ENCODE measurements at regions not wholly inside any gene's neighbourhood (a gene's known extent, or its start where the extent isn't known, plus 50 kb on each side); places are given as distances from the start of the nearest gene placed in this dataset.

DNA sequence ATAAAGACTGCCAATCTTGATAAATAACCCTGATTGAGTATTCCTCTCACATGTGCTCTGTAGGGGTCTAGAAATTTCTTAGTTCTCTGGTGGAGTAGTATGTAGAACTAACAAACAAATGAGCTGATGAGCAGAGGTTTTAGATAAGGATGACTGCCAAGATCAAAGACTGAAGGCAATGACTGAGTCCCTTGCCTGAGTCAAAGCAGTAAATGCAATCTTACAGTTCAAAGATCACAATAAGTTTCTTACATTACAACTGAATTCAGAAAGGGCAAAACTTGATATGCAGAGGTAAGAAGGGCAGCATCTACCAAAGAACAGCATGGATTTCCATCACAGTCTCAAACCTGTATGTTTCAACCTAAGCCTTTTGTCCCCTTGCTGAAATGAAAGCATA is 172.2 kb upstream of the POU1F1 start:
- TF ChIP-seq, protein P1, sequence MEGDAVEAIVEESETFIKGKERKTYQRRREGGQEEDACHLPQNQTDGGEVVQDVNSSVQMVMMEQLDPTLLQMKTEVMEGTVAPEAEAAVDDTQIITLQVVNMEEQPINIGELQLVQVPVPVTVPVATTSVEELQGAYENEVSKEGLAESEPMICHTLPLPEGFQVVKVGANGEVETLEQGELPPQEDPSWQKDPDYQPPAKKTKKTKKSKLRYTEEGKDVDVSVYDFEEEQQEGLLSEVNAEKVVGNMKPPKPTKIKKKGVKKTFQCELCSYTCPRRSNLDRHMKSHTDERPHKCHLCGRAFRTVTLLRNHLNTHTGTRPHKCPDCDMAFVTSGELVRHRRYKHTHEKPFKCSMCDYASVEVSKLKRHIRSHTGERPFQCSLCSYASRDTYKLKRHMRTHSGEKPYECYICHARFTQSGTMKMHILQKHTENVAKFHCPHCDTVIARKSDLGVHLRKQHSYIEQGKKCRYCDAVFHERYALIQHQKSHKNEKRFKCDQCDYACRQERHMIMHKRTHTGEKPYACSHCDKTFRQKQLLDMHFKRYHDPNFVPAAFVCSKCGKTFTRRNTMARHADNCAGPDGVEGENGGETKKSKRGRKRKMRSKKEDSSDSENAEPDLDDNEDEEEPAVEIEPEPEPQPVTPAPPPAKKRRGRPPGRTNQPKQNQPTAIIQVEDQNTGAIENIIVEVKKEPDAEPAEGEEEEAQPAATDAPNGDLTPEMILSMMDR (IDR thresholded peaks at IDR 0.05): no peak
- no peak for TF ChIP-seq POLR2A (IDR thresholded peaks at IDR 0.05)

Measured in body of pancreas (tissue), 4 donors.